AG09309 (cell line): ENCODE measurements at regions not wholly inside any gene's neighbourhood (a gene's known extent, or its start where the extent isn't known, plus 50 kb on each side); places are given as distances from the start of the nearest gene placed in this dataset.

ENCODE experiments used
- DNase-seq: peaks from one replicate; pipeline ENCODE4 v3.0.0-alpha.2; 2010; ENCODE audit warnings: low read depth
- H3K4me3 ChIP-seq: 2 replicates; pipeline ENCODE4 v1.5.1; 2011; ENCODE audit warnings: mild to moderate bottlenecking, low read depth, low read length, moderate library complexity; ENCODE audit not compliant: control insufficient read depth
- TF ChIP-seq, protein P1 (sequence below): IDR thresholded peaks from 2 replicates; pipeline ENCODE4 v1.5.1; 2011; ENCODE audit warnings: mild to moderate bottlenecking, low read depth, low read length, inconsistent platforms; ENCODE audit not compliant: insufficient read depth, control insufficient read depth; ENCODE audit errors: missing control alignments

DNA sequence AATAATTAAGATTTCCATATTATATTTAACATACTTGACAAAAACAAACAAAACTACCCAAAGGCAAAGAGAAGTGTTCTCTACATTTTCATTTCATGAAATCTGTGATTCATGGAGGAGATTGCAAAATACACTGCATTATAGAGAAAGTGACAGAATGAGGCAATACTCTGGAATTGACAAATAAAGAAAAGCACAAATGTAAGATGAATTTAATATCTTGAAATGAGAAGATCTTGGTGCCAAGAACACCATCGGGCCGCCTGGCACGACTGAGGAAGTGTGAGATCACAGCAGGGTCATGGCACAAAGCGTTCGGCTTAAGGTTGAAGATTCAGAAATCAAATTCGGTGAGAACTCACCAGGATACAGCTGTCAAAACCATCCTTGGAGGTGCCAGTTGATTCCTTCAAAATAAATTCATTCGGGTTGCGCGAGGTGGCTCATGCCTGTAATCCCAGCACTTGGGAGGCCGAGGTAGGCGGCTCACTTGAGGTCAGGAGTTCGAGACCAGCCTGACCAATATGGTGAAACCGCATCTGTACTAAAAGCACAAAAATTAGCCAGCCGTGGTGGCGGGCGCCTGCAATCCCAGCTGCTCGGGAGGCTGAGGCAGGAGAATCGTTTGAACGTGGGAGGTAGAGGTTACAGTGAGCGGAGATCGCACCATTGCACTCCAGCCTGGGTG is 174.0 kb upstream of the PFKP start:
- DNase-seq: no peak
- TF ChIP-seq, protein P1, sequence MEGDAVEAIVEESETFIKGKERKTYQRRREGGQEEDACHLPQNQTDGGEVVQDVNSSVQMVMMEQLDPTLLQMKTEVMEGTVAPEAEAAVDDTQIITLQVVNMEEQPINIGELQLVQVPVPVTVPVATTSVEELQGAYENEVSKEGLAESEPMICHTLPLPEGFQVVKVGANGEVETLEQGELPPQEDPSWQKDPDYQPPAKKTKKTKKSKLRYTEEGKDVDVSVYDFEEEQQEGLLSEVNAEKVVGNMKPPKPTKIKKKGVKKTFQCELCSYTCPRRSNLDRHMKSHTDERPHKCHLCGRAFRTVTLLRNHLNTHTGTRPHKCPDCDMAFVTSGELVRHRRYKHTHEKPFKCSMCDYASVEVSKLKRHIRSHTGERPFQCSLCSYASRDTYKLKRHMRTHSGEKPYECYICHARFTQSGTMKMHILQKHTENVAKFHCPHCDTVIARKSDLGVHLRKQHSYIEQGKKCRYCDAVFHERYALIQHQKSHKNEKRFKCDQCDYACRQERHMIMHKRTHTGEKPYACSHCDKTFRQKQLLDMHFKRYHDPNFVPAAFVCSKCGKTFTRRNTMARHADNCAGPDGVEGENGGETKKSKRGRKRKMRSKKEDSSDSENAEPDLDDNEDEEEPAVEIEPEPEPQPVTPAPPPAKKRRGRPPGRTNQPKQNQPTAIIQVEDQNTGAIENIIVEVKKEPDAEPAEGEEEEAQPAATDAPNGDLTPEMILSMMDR: no peak
- no peak overlapping the region for H3K4me3 ChIP-seq

DNA sequence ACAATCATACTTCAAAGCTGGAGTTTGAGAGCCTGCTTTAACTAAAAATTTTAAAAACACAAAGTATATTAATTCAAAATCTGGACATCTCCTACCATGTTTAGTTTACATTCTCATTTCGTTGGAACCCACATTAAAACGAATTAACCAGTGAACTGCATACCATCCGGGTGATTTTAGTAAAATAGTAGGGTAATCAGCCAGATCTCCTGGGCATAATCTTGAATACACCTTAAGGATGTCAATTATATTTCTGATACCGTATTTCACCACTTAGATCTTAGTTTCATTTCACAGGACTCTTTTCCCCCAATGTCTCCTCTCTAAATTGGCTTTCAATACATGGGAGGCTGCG is 175.6 kb upstream of the PFKP start:
- TF ChIP-seq, protein P1: no peak
- no peak for DNase-seq
- H3K4me3 ChIP-seq: no peak overlapping the region

DNA sequence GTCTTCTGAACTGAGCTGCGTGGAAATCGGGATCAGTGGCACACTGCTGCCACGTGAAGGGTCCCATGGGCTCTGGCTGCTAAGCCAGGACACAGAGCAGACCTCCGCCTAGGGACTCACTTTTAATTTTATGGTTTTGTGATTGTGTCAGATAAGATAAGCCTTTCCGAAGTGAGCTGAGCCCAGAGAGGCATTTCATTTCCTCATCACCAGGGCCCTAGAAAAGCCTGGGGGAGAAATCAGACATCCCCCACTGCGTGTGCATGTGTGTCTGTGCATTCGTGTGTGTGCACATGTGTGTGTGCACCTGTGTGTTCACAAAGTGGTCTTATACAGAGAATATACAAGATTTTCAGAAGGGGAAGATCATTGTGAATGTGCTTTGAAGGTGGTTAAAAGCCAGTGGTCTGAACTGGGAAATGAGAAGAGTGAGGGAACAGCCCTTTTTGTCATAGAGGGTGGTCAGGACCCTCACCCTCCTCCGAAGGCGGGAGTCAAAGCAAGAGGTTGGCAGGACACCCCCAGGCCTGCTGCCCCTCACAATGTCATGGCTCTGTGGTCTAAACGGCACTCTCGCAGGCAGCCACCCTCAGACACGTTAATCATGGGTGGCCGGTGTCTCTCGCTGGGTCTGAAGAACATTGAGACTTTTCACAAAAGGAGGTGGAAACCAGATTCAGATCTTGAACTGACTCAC is 176.1 kb upstream of the PFKP start:
- H3K4me3 ChIP-seq: no peak overlapping the region
- TF ChIP-seq, protein P1: no peak
- DNase-seq: no peak

DNA sequence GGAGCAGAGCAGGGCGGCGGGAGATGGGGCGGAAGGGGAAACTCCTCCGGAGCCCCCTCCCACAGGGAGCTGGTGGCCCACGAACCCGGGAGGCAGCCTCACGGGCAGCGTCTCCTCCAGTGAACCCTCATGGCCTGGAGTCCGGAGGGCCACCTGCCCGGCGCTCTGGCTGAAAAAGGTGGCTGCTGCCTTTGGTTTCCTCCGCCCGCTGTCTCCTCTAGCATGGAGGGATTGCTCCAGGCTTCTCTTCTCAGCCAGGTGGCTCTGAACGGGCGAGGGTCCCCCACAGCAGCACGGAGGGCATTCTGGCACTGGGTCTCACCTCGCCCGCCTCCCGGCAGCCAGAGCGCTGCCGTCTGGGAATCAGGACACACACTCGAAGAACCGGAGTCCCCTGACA is 177.3 kb upstream of the PFKP start:
- H3K4me3 ChIP-seq: no peak overlapping the region
- DNase-seq: no peak
- TF ChIP-seq, protein P1: no peak

DNA sequence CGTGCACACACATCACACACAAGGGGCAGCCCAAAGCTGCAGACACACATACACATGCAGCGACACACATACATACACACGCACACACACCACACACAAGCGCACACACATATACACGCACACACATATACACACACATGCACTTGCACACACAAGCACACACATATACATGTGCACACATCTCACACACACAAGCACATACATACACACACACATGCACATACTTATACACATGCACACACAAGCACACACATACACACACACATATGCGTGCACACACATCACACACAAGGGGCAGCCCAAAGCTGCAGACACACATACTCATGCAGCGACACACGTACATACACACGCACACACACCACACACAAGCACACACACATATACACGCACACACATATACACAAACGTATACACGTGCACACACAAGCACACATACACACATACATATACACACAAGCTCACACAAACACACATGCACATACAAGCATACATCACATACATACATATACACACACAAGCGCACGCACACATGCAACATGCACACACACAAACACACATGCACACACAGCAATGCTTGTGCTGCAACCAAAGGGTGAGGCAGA is 178.8 kb upstream of the PFKP start:
- DNase-seq: no peak
- TF ChIP-seq, protein P1: no peak
- H3K4me3 ChIP-seq: no peak overlapping the region

DNA sequence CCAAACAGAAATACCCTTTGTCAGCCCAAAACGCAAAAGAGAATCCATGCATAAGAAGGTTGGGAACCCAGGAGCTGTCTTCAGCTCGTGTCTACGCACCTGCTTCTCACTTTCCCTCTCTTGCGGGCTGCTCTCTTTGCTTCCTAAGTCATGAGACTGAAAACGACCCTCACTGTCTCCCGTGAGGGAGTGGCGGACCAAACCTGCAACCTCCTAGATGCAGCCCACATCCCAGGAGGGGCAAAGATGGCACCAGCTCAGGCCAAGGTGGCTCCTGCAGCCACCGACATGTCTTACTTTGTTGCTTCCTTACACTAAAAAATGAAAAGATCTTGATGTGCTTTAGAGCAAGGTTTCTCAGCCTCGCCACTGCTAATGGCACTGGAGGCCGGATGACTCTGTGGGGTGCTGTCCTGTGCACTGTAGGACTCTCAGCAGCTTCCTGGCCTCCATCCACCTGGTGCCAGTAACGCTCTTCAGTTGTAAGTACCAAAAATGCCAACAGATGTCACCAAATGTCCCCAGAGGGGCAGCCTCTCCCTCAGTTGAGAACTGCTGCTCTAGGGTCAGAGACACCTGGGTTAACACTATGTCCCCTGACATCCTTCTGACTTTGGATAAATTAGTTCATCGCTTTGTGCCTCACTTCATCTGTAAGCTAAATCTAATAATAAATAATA is 179.8 kb upstream of the PFKP start:
- H3K4me3 ChIP-seq: no peak overlapping the region
- no peak for DNase-seq
- TF ChIP-seq, protein P1: no peak
